SK-N-SH treated with all-trans-retinoic acid at 6 μM for 48 hours (cell line): ENCODE measurements at regions not wholly inside any gene's neighbourhood (a gene's known extent, or its start where the extent isn't known, plus 50 kb on each side); places are given as distances from the start of the nearest gene placed in this dataset.

Experiments used
- ATAC-seq: fragments of 200-7000 bp; cut with Tn5 transposase; 3 replicates; pipeline ENCODE4 v1.9.1; 2020; ENCODE audit warnings: mild to moderate bottlenecking, moderate library complexity
- ARNTL ChIP-seq: fragments of 450-650 bp; formaldehyde crosslinking; IDR thresholded peaks from 2 replicates; pipeline ENCODE4 v1.5.0; 2020; ENCODE audit warnings: low read depth, mild to moderate bottlenecking, moderate library complexity, borderline replicate concordance
- CREB5 ChIP-seq: fragments of 250-450 bp; sonication (Bioruptor Pico); IDR thresholded peaks from 2 replicates; pipeline ENCODE4 v1.5.1; 2020; ENCODE audit warnings: low read depth, mild to moderate bottlenecking, moderate library complexity
- CSDC2 ChIP-seq: fragments of 250-450 bp; sonication (Bioruptor Pico); IDR thresholded peaks from 2 replicates; pipeline ENCODE4 v1.5.0; 2020; ENCODE audit warnings: mild to moderate bottlenecking, moderate library complexity
- CSRNP3 ChIP-seq: fragments of 250-450 bp; sonication (Bioruptor Pico); IDR thresholded peaks from 2 replicates; pipeline ENCODE4 v1.5.1; 2021; ENCODE audit warnings: mild to moderate bottlenecking, moderate library complexity
- ESRRG ChIP-seq: fragments of 250-450 bp; sonication (Bioruptor Pico); IDR thresholded peaks from 2 replicates; pipeline ENCODE4 v1.6.1; 2021; ENCODE audit warnings: mild to moderate bottlenecking
- GLIS3 ChIP-seq: fragments of 250-450 bp; sonication (Bioruptor Pico); IDR thresholded peaks from 2 replicates; pipeline ENCODE4 v1.5.0; 2020; ENCODE audit warnings: mild to moderate bottlenecking, moderate library complexity
- ISL1 ChIP-seq: fragments of 250-450 bp; sonication (Bioruptor Pico); IDR thresholded peaks from 2 replicates; pipeline ENCODE4 v2.1.2; 2022; ENCODE audit warnings: mild to moderate bottlenecking, moderate library complexity
- OSR1 ChIP-seq: fragments of 250-450 bp; sonication (Bioruptor Pico); IDR thresholded peaks from 2 replicates; pipeline ENCODE4 v1.8.0; 2022; ENCODE audit warnings: moderate library complexity, mild to moderate bottlenecking, inconsistent platforms
- PATZ1 ChIP-seq: fragments of 250-450 bp; sonication (Bioruptor Pico); IDR thresholded peaks from 2 replicates; pipeline ENCODE4 v1.8.0; 2020; ENCODE audit warnings: mild to moderate bottlenecking, moderate library complexity, borderline replicate concordance
- POU6F1 ChIP-seq: fragments of 250-450 bp; sonication (Bioruptor Pico); IDR thresholded peaks from 2 replicates; pipeline ENCODE4 v1.8.0; 2021; ENCODE audit warnings: low read depth, mild to moderate bottlenecking, moderate library complexity, borderline replicate concordance
- PPARA ChIP-seq: fragments of 250-450 bp; sonication (Bioruptor Pico); IDR thresholded peaks from 2 replicates; pipeline ENCODE4 v1.5.0; 2020; ENCODE audit warnings: mild to moderate bottlenecking, borderline replicate concordance
- RARB ChIP-seq: fragments of 250-450 bp; sonication (Bioruptor Pico); IDR thresholded peaks from 2 replicates; pipeline ENCODE4 v1.8.0; 2021; ENCODE audit warnings: mild to moderate bottlenecking, moderate library complexity
- SNAI2 ChIP-seq: fragments of 250-450 bp; sonication (Bioruptor Pico); IDR thresholded peaks from 2 replicates; pipeline ENCODE4 v1.5.0; 2020; ENCODE audit warnings: mild to moderate bottlenecking, moderate library complexity
- TCF4 ChIP-seq: fragments of 250-450 bp; sonication (Bioruptor Pico); IDR thresholded peaks from 2 replicates; pipeline ENCODE4 v1.8.0; 2021; ENCODE audit warnings: mild to moderate bottlenecking, moderate library complexity, borderline replicate concordance
- TOX ChIP-seq: fragments of 250-450 bp; sonication (Bioruptor Pico); IDR thresholded peaks from 2 replicates; pipeline ENCODE4 v1.8.0; 2021; ENCODE audit warnings: mild to moderate bottlenecking, moderate library complexity, borderline replicate concordance
- TSHZ2 ChIP-seq: fragments of 250-450 bp; sonication (Bioruptor Pico); IDR thresholded peaks from 2 replicates; pipeline ENCODE4 v1.5.0; 2020; ENCODE audit warnings: mild to moderate bottlenecking, moderate library complexity
- ZFP3 ChIP-seq: fragments of 250-450 bp; sonication (Bioruptor Pico); IDR thresholded peaks from 2 replicates; pipeline ENCODE4 v1.5.0; 2020; ENCODE audit warnings: mild to moderate bottlenecking, moderate library complexity
- ZFP30 ChIP-seq: fragments of 450-650 bp; formaldehyde crosslinking; IDR thresholded peaks from 2 replicates; pipeline ENCODE4 v1.5.0; 2022; ENCODE audit warnings: mild to moderate bottlenecking, moderate library complexity
- ZNF70 ChIP-seq: fragments of 450-650 bp; formaldehyde crosslinking; IDR thresholded peaks from 2 replicates; pipeline ENCODE4 v1.5.0; 2020; ENCODE audit warnings: mild to moderate bottlenecking, moderate library complexity
- ZNF8 ChIP-seq: fragments of 450-650 bp; formaldehyde crosslinking; IDR thresholded peaks from 2 replicates; pipeline ENCODE4 v1.5.0; 2020; ENCODE audit warnings: mild to moderate bottlenecking, moderate library complexity

- no peak for TF ChIP-seq ZNF70 (CRISPR knock-in tag)
- ATAC-seq, result no peak
Observed at GRCh38 chr6:160831739-160832138, 129.7 kb downstream of the PLG start.

GRCh38 chr6:160832422-160832821 lies 130.4 kb downstream of the PLG start:
- TF ChIP-seq ISL1 (CRISPR knock-in tag) (no peak), ARNTL (CRISPR knock-in tag) (no peak), ZFP30 (CRISPR knock-in tag) (no peak), ZFP3 (CRISPR knock-in tag) (no peak), POU6F1 (CRISPR knock-in tag) (no peak), RARB (CRISPR knock-in tag) (no peak)
- no peak for ATAC-seq

GRCh38 chr6:160837146-160837545 lies 135.1 kb downstream of the PLG start:
- no peak for ATAC-seq
- TF ChIP-seq TOX (CRISPR knock-in tag) (no peak), CREB5 (CRISPR knock-in tag) (no peak), ZNF8 (CRISPR knock-in tag) (no peak), OSR1 (CRISPR knock-in tag) (no peak), CSRNP3 (CRISPR knock-in tag) (no peak), ESRRG (no peak), ARNTL (CRISPR knock-in tag) (no peak), CSDC2 (no peak), SNAI2 (no peak), RARB (CRISPR knock-in tag) (no peak), POU6F1 (CRISPR knock-in tag) (no peak), PATZ1 (CRISPR knock-in tag) (no peak), ZFP30 (CRISPR knock-in tag) (no peak), TCF4 (CRISPR knock-in tag) (no peak)

- no peak for ATAC-seq
- no peak for TF ChIP-seq ZFP3 (CRISPR knock-in tag)
- TF ChIP-seq CREB5 (CRISPR knock-in tag), result no peak
Observed at GRCh38 chr6:160851031-160851430, 140.5 kb upstream of the MAP3K4 start.

GRCh38 chr6:160853946-160854345 lies 137.6 kb upstream of the MAP3K4 start:
- no peak for ATAC-seq
- no peak for TF ChIP-seq ISL1 (CRISPR knock-in tag)
- TF ChIP-seq CSDC2, result no peak
- TF ChIP-seq CREB5 (CRISPR knock-in tag), result no peak
- no peak for TF ChIP-seq TSHZ2
- no peak for TF ChIP-seq ZNF8 (CRISPR knock-in tag)
- no peak for TF ChIP-seq ZNF70 (CRISPR knock-in tag)
- no peak for TF ChIP-seq GLIS3
- TF ChIP-seq PPARA (CRISPR knock-in tag), result no peak
